SK-N-SH (cell line): ENCODE measurements at regions not wholly inside any gene's neighbourhood (a gene's known extent, or its start where the extent isn't known, plus 50 kb on each side); places are given as distances from the start of the nearest gene placed in this dataset.

Experiments
- CHD2 ChIP-seq: fragments of 150-350 bp; IDR thresholded peaks from 2 replicates; pipeline ENCODE4 v1.6.1; 2018; ENCODE audit warnings: low read length; ENCODE audit not compliant: partially characterized antibody
- CTCF ChIP-seq: fragments of 200-600 bp; sonication (generic); IDR thresholded peaks from 2 replicates; pipeline ENCODE4 v1.6.1; 2017; ENCODE audit warnings: antibody characterized with exemption, mild to moderate bottlenecking, moderate library complexity
- EZH2phosphoT487 ChIP-seq: fragments of 200-600 bp; sonication (generic); IDR thresholded peaks from 2 replicates; pipeline ENCODE4 v1.6.1; 2017; ENCODE audit warnings: low read depth, mixed run types, mild to moderate bottlenecking, antibody characterized with exemption, moderate library complexity, borderline replicate concordance
- GABPA ChIP-seq: IDR thresholded peaks from 2 replicates; pipeline ENCODE4 v1.4.0; 2012; ENCODE audit warnings: low read depth, mild to moderate bottlenecking
- MAX ChIP-seq: IDR thresholded peaks from 2 replicates; pipeline ENCODE4 v1.4.0; 2012; ENCODE audit warnings: low read depth
- PBX3 ChIP-seq: IDR thresholded peaks from 2 replicates; pipeline ENCODE4; 2012
- POLR2AphosphoS5 ChIP-seq: IDR thresholded peaks from 2 replicates; pipeline ENCODE4 v1.6.1; 2012; ENCODE audit warnings: low read depth, low read length
- RCOR1 ChIP-seq: fragments of 150-350 bp; IDR thresholded peaks from 2 replicates; pipeline ENCODE4 v1.6.1; 2017; ENCODE audit warnings: antibody characterized with exemption, low read length
- RFX5 ChIP-seq: IDR thresholded peaks from 2 replicates; pipeline ENCODE4 v1.6.1; 2012; ENCODE audit warnings: mild to moderate bottlenecking, improper control_type of control experiment, low read length
- TCF12 ChIP-seq: IDR thresholded peaks from 2 replicates; pipeline ENCODE4 v1.4.0; 2012
- USF1 ChIP-seq: IDR thresholded peaks from 2 replicates; pipeline ENCODE4 v1.4.0; 2012; ENCODE audit warnings: low read depth, borderline replicate concordance
- YY1 ChIP-seq: IDR thresholded peaks from 2 replicates; pipeline ENCODE4 v1.4.0; 2012; ENCODE audit warnings: low read depth, mild to moderate bottlenecking

- no peak for TF ChIP-seq POLR2AphosphoS5
- no peak for TF ChIP-seq RFX5
- no peak for TF ChIP-seq EZH2phosphoT487
- no peak for TF ChIP-seq CTCF
- TF ChIP-seq TCF12 = no peak
- no peak for TF ChIP-seq CHD2
- no peak for TF ChIP-seq USF1
- TF ChIP-seq PBX3 = no peak
- TF ChIP-seq MAX = no peak
- no peak for TF ChIP-seq YY1
- no peak for TF ChIP-seq GABPA
- no peak for TF ChIP-seq RCOR1
Measured at GRCh38 chr21:23874271-23874670, 1733.0 kb downstream of the MRPL39 start.
